CD4-positive, alpha-beta T cell treated with Interleukin-6 for 4 hours (primary cell): ENCODE measurements at regions not wholly inside any gene's neighbourhood (a gene's known extent, or its start where the extent isn't known, plus 50 kb on each side); places are given as distances from the start of the nearest gene placed in this dataset.
"Not testable (repeated sequence)": the region's sequence is repeated elsewhere in the genome, so short reads cannot be mapped to it uniquely, and the experiment has no call there.

Experiments
- DNase-seq: peaks from one replicate; pipeline ENCODE4 v3.0.0-alpha.2; 2020; ENCODE audit warnings: mixed read lengths

- no peak for DNase-seq
Measured at GRCh38 chr4:131411393-131411792, 1737.7 kb upstream of the PCDH10 start.

- DNase-seq, result no peak
Measured at GRCh38 chr4:131419147-131419546, 1729.9 kb upstream of the PCDH10 start.

- DNase-seq, result no peak
Measured at GRCh38 chr4:131426023-131426758, 1722.9 kb upstream of the PCDH10 start.

- DNase-seq, result no peak
Measured at GRCh38 chr4:131427000-131427399, 1722.1 kb upstream of the PCDH10 start.

GRCh38 chr4:131430302-131430701 is 1718.8 kb upstream of the PCDH10 start:
- no peak for DNase-seq

- DNase-seq, result no peak
Measured at GRCh38 chr4:131441004-131441688, 1707.9 kb upstream of the PCDH10 start.

- DNase-seq, result no peak
Measured at GRCh38 chr4:131447883-131448282, 1701.2 kb upstream of the PCDH10 start.

GRCh38 chr4:131450572-131451209 is 1698.4 kb upstream of the PCDH10 start:
- DNase-seq, result no peak

DNA sequence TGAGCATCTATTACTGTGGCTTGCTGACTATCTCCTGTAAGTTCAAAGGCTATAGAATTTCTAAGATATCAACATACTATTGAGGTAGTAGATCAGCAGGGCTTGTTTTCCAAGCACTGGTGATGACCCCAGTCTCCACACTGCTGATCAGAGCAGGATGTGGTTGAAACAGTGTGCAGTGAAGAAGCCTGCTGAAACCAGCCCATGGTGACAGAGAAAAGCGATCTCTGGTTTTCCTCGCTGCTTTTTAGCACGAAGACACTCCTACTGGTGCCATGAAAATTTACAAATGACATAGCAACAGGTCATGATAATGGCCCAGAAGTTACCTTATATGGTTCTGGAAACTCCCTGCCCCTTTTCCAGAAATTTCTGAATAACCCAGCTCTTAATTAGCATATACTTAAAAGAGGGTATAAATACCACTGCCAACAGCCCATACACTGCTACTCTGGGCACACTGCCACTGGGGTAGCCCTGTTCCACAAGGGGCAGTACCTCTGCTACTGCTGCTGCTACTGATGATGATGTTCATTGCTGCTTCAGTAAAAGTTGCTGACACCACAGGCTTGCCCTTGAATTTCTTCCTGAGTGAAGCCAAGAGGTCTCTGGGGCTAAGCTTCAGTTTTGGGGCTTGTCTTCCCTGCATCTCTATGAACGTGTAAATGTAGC is 1689.5 kb upstream of the PCDH10 start:
- no peak for DNase-seq

DNA sequence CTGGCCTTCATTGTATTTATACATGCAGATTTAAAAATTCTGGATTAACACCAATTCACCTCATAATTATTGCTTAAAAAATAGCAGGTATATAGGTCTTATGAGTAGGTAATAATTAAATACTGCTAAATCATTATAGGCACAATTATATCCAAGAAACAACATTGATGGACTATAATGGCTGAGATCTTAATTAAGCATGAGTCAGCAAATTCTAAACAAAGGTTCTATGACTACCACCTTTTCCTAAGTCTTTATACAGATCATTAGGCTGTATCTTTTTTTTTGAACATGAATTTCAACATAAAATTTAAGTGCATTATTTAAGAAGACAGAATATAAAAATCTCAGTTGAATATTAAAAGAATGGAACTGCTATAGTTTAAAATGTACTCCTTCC is 1678.7 kb upstream of the PCDH10 start:
- no peak for DNase-seq

- no peak for DNase-seq
Measured at GRCh38 chr4:131488772-131489171, 1660.3 kb upstream of the PCDH10 start.

GRCh38 chr4:131496211-131496610 is 1652.9 kb upstream of the PCDH10 start:
- DNase-seq, result not testable (repeated sequence)

DNA sequence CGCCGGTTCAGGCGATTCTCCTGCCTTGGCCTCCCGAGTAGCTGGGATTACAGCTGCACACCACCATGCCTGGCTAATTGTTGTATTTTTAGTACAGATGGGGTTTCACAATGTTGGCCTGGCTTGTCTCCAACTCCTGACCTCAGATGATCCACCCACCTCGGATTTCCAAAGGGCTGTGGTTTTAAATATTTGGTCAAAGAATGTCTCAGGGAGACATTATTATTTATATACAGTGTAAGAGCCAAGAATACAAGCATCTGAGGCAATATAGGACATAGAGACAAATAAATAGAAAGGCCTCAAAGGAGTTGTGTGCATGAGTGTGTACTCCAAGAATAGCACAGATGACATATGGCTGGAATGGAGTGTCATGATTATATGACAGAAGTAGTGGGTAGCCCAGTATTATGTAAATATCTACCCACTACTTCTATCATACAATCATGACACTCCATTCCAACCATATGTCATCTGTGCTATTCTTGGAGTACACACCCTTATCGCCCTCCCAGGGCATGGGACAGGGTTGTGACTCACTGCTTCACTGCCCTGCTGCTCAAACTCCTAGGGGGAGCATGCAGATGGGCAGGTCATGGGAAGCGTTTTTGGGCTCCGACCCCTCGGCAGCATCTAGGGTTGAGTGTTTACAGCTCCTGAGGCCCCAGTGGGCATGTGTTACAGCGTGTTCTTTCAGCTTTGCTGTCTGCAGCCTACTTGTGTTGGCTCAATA is 1649.8 kb upstream of the PCDH10 start:
- DNase-seq, result no peak

GRCh38 chr4:131509521-131509920 is 1639.6 kb upstream of the PCDH10 start:
- no peak for DNase-seq

- DNase-seq, result no peak
Measured at GRCh38 chr4:131526686-131527085, 1622.4 kb upstream of the PCDH10 start.

DNA sequence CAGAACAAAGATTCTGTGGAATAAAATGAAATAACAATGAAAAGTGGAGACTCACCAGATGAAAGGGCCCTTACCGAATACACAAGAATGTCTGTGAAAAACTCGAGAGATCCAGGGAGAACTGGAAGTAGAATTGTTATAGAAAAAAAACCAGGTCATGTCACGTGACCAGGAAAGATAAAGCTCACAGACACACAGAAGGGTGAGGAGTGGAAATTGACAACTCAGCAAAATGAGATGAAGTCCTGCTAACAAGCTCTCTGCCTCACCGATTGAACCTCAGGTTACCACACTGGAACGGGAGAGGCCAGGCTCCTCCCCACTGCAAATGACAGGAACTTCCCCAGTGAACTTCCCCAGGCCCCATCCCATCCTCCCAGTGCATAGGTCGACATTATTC is 1618.0 kb upstream of the PCDH10 start:
- DNase-seq, result no peak

- DNase-seq, result no peak
Measured at GRCh38 chr4:131534944-131535645, 1614.0 kb upstream of the PCDH10 start.

DNA sequence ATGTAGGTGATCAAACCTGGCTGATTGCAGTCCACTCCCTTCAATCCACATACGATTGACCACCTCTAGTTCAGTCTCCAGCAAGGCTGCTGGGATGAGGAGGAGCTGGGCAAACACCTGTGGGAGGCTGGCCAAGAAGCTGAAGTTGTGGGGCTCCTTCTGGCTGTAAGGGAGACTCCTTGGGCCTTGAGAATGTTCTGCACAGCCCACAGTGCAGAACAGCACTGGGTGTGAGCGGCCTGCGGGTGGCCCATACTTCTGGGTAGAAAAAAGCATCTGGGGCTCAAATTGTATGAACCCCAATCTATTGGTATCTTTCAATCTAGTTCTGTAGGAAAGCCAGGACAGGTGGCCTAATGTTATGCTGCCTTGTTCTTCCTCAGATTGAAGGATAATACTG is 1608.8 kb upstream of the PCDH10 start:
- no peak for DNase-seq

DNA sequence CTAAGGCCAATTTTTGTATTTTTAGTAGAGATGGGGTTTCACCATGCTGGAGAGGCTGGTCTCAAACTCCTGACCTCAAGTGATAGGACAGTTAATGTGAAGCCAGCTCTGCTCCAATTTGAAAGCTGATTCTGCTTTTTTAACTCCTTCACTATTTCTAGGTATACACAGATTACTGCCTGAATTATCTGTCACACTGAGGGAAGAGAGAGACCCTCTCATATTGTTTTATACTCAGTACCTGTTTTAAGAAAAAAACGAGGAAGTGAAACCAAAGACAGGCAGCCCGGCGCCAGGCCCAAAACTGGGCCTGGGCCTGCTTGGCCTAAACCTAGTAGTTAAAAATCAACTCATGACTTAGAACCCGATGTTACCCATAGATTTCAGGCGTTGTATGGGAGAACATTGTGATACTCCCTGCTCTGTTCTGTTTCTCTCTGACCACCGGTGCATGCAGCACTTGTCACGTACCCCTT is 1601.5 kb upstream of the PCDH10 start:
- DNase-seq, result no peak

- no peak for DNase-seq
Measured at GRCh38 chr4:131551306-131551705, 1597.8 kb upstream of the PCDH10 start.

DNA sequence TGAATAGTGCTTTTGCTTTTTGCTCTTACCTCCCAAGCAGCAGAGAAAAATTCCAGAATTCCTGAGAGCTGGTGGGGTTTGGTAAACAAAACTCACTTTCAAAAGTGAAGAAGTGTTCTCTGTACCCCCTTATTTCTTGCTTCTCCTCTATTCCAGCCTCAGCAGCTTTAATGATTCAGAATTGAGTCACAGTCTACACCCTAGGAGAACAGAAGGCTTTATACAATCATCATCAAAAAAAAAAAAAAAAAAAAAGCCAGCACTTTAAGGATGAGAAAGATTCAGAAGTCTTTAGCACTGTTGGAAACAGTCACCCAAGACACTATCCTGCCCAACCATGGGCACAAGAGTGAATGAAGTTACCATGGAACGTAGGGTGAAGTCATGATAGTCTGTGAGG is 1583.1 kb upstream of the PCDH10 start:
- DNase-seq, result no peak

DNA sequence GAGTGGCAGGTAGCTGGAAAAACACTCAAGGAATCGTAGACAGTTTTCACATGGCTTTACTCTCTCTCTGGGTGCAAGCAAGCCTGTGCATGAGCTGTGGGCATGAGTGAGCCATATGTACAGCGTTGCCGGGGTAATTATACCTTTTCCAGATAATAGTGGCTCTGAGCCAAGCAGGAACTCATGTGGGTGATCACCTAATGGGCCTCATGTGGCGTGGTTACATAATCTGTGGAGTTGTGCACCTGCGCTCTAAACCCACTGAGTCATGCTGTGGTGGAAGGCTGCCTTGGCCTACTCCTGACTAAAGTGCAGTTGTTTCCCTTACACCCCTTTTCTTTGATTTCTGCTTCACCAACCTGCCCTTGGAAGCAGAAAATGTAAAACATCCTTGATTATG is 1564.5 kb upstream of the PCDH10 start:
- no peak for DNase-seq
